Neuronal stem cell (in vitro differentiated cells): ENCODE measurements at regions not wholly inside any gene's neighbourhood (a gene's known extent, or its start where the extent isn't known, plus 50 kb on each side); places are given as distances from the start of the nearest gene placed in this dataset. TPM values are rescaled to one million over a fixed set of nuclear protein-coding genes. Genes with fewer than 3 reads are reported as not detected.

Source experiments
- DNase-seq: peaks from one replicate; pipeline ENCODE4 v3.0.0-alpha.2; 2013; ENCODE audit warnings: low spot score
- H2AFZ ChIP-seq: one replicate; pipeline ENCODE4 v1.6.1; 2013; ENCODE audit warnings: mild to moderate bottlenecking, low read length, inconsistent platforms
- H2AK5ac ChIP-seq: 2 replicates; pipeline ENCODE4 v1.6.1; 2013; ENCODE audit warnings: low read depth, mild to moderate bottlenecking, inconsistent platforms, low read length, moderate library complexity, mixed read lengths
- H2BK120ac ChIP-seq: 2 replicates; pipeline ENCODE4 v1.6.1; 2013; ENCODE audit warnings: low read depth, mild to moderate bottlenecking, inconsistent platforms, low read length, moderate library complexity, mixed read lengths
- H2BK12ac ChIP-seq: one replicate; pipeline ENCODE4 v1.6.1; 2013; ENCODE audit warnings: low read length, inconsistent platforms
- H2BK15ac ChIP-seq: 2 replicates; pipeline ENCODE4 v1.6.1; 2013; ENCODE audit warnings: mild to moderate bottlenecking, low read length, inconsistent platforms, mixed read lengths
- H2BK5ac ChIP-seq: one replicate; pipeline ENCODE4 v1.6.1; 2013; ENCODE audit warnings: inconsistent platforms, mild to moderate bottlenecking, low read length, moderate library complexity
- H3K14ac ChIP-seq: one replicate; pipeline ENCODE4 v1.6.1; 2013; ENCODE audit warnings: low read length, inconsistent platforms
- H3K18ac ChIP-seq: 2 replicates; pipeline ENCODE4 v1.6.1; 2013; ENCODE audit warnings: low read length, inconsistent platforms
- H3K23ac ChIP-seq: 2 replicates; pipeline ENCODE4 v1.6.1; 2013; ENCODE audit warnings: low read depth, mild to moderate bottlenecking, mixed read lengths, low read length, inconsistent platforms; ENCODE audit not compliant: poor library complexity
- H3K27ac ChIP-seq: replicated peaks from 3 replicates; pipeline ENCODE4 v1.5.1; 2013; ENCODE audit warnings: low read length, inconsistent platforms
- H3K27me3 ChIP-seq, 3 experiments: 2 replicates each; pipeline ENCODE4 v1.6.1; 2013; ENCODE audit warnings: low read length in 3 of 3, mild to moderate bottlenecking in 2 of 3, inconsistent platforms in 1 of 3, low read depth in 1 of 3, mixed read lengths in 1 of 3, moderate library complexity in 1 of 3; ENCODE audit not compliant: control insufficient read depth in 3 of 3, insufficient read depth in 3 of 3
- H3K36me3 ChIP-seq, 2 donors: replicated peaks in 1 of 2; 2 replicates each; pipeline ENCODE4 v1.6.1; 2013; ENCODE audit warnings: low read length in 2 of 2; ENCODE audit not compliant: control insufficient read depth in 2 of 2, insufficient read depth in 2 of 2
- H3K4ac ChIP-seq: 2 replicates; pipeline ENCODE4 v1.6.1; 2013; ENCODE audit warnings: inconsistent platforms, mild to moderate bottlenecking, low read length, moderate library complexity
- H3K4me1 ChIP-seq, 2 donors: 1 replicate in 1 of 2; 2 replicates in 1 of 2; pipeline ENCODE4 v1.6.1; 2013; ENCODE audit warnings: low read length in 2 of 2, low read depth in 1 of 2; ENCODE audit not compliant: control insufficient read depth in 2 of 2, insufficient read depth in 1 of 2
- H3K4me2 ChIP-seq: one replicate; pipeline ENCODE4 v1.6.1; 2013; ENCODE audit warnings: mild to moderate bottlenecking, low read length, inconsistent platforms; ENCODE audit not compliant: insufficient read depth, poor library complexity, severe bottlenecking
- H3K4me3 ChIP-seq, 2 donors: 2 replicates each; pipeline ENCODE4 v1.5.1; 2013; ENCODE audit warnings: low read length in 2 of 2, mild to moderate bottlenecking in 2 of 2, inconsistent platforms in 1 of 2, moderate library complexity in 1 of 2
- H3K79me1 ChIP-seq: one replicate; pipeline ENCODE4 v1.6.1; 2013; ENCODE audit warnings: low read depth, mild to moderate bottlenecking, inconsistent platforms, low read length, moderate library complexity
- H3K9ac ChIP-seq: one replicate; pipeline ENCODE4 v1.6.1; 2013; ENCODE audit warnings: mild to moderate bottlenecking, low read depth, low read length, inconsistent platforms; ENCODE audit not compliant: poor library complexity
- H3K9me3 ChIP-seq, 2 donors: replicated peaks in 1 of 2; 2 replicates each; pipeline versions ENCODE3 to v1.6.1; 2013; ENCODE audit warnings: low read length in 2 of 2, mild to moderate bottlenecking in 2 of 2, inconsistent platforms in 1 of 2, low read depth in 1 of 2, mixed read lengths in 1 of 2, moderate library complexity in 1 of 2; ENCODE audit not compliant: control insufficient read depth in 2 of 2, insufficient read depth in 1 of 2
- H4K8ac ChIP-seq: one replicate; pipeline ENCODE4 v1.6.1; 2013; ENCODE audit warnings: low read depth, mild to moderate bottlenecking, inconsistent platforms, low read length, moderate library complexity
- H4K91ac ChIP-seq: one replicate; pipeline ENCODE4 v1.6.1; 2013; ENCODE audit warnings: low read length, low read depth, mild to moderate bottlenecking, inconsistent platforms; ENCODE audit not compliant: poor library complexity
- WGBS, 2 donors: extraction: QIAGEN DNeasy Blood & Tissue Kit; methylation state at CpG; one replicate each; pipeline ENCODE4 v1.1.7; 2013; ENCODE audit warnings: missing lambda C conversion rate in 2 of 2, mixed read lengths in 1 of 2; ENCODE audit not compliant: insufficient read length in 2 of 2, insufficient replicate concordance in 1 of 2; ENCODE audit errors: extremely low coverage in 2 of 2; 5-methylcytosine and 5-hydroxymethylcytosine counted together
- small RNA-seq: library from polyadenylated mRNA; stranded (forward); fragments of <200 nt; extraction: miRNeasy Mini kit (QIAGEN cat#:217004); gene quantifications from one replicate; pipeline ENCODE3, GENCODE V24; 2013; ENCODE audit not compliant: insufficient read depth

DNA sequence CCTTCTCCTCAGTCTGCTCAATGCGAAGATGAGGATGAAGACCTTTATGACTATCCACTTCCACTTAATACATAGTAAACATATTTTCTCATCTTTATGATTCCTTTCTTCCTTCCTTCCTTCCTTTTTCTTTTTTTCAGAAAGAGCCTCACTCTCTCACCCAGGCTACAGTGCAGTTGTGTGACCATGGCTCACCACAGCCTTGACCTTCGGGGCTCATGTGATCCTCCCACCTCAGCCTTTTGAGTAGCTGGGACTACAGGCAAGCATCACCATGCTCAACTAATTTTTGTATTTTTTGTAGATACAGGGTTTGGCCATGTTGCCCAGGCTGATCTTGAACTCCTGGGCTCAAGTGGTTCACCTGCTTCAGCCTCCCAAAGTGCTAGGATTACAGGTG, 52.0 kb upstream of the RAP2B start:
- no peaks in the 10 kb centered on the region for H3K36me3 ChIP-seq

GRCh38 chr3:153111016-153111415, 51.0 kb upstream of the RAP2B start:
- Histone ChIP-seq H3K9me3 (no peaks in the 10 kb centered on the region), H3K9ac (no peak overlapping the region)
- no CpG with 5 or more reads among the region's 3 CpGs for WGBS, 2 donors

More for the DNA sequence above, 52.0 kb upstream of the RAP2B start:
- H3K23ac ChIP-seq: no peak overlapping the region
- DNase-seq: no peak
- no peak overlapping the region for H3K18ac ChIP-seq
- no CpG with 5 or more reads among the region's 2 CpGs for WGBS, 2 donors
- no peak overlapping the region for H3K9ac ChIP-seq
- no peak overlapping the region for H3K4me2 ChIP-seq
- no peak overlapping the region for H2AFZ ChIP-seq
- H2BK120ac ChIP-seq: no peak overlapping the region
- H2AK5ac ChIP-seq: no peak overlapping the region
- no peaks in the 10 kb centered on the region for H3K79me1 ChIP-seq
- H2BK12ac ChIP-seq: no peak overlapping the region
- H3K14ac ChIP-seq: no peak overlapping the region
- H2BK15ac ChIP-seq: no peak overlapping the region
- no peaks in the 10 kb centered on the region for H3K27me3 ChIP-seq
- no peak overlapping the region for H2BK5ac ChIP-seq
- H3K4ac ChIP-seq: no peak overlapping the region
- H3K4me3 ChIP-seq: no peak overlapping the region
- H3K27ac ChIP-seq: no peak overlapping the region
- no peak overlapping the region for H4K91ac ChIP-seq
- H3K9me3 ChIP-seq: no peaks in the 10 kb centered on the region
- H4K8ac ChIP-seq: no peak overlapping the region
- H3K4me1 ChIP-seq: no peaks in the 10 kb centered on the region

More at GRCh38 chr3:153111016-153111415, 51.0 kb upstream of the RAP2B start:
- H3K27me3 ChIP-seq: no peaks in the 10 kb centered on the region
- no peaks in the 10 kb centered on the region for H3K4me1 ChIP-seq
- H3K14ac ChIP-seq: no peak overlapping the region
- no peak overlapping the region for H2AFZ ChIP-seq
- no peak overlapping the region for H4K91ac ChIP-seq
- no peaks in the 10 kb centered on the region for H3K79me1 ChIP-seq
- H2BK12ac ChIP-seq: no peak overlapping the region
- no peak overlapping the region for H3K4me2 ChIP-seq
- H3K27ac ChIP-seq: no peak overlapping the region
- H3K36me3 ChIP-seq: no peaks in the 10 kb centered on the region
- H3K18ac ChIP-seq: no peak overlapping the region
- H4K8ac ChIP-seq: no peak overlapping the region
- no peak overlapping the region for H3K23ac ChIP-seq
- DNase-seq: no peak
- no peak overlapping the region for H2BK120ac ChIP-seq
- no peak overlapping the region for H2BK15ac ChIP-seq
- H3K4ac ChIP-seq: no peak overlapping the region
- no peak overlapping the region for H3K4me3 ChIP-seq
- H2BK5ac ChIP-seq: no peak overlapping the region
- no peak overlapping the region for H2AK5ac ChIP-seq

Small RNAs in the stretch of these regions (small RNA-seq; reads per million reads assigned to genes)
- gene HMGN2P13: not detected
